ENCODE measurements at regions not wholly inside any gene's neighbourhood (a gene's known extent, or its start where the extent isn't known, plus 50 kb on each side); places are given as distances from the start of the nearest gene placed in this dataset.

- TF ChIP-seq, protein P1, sequence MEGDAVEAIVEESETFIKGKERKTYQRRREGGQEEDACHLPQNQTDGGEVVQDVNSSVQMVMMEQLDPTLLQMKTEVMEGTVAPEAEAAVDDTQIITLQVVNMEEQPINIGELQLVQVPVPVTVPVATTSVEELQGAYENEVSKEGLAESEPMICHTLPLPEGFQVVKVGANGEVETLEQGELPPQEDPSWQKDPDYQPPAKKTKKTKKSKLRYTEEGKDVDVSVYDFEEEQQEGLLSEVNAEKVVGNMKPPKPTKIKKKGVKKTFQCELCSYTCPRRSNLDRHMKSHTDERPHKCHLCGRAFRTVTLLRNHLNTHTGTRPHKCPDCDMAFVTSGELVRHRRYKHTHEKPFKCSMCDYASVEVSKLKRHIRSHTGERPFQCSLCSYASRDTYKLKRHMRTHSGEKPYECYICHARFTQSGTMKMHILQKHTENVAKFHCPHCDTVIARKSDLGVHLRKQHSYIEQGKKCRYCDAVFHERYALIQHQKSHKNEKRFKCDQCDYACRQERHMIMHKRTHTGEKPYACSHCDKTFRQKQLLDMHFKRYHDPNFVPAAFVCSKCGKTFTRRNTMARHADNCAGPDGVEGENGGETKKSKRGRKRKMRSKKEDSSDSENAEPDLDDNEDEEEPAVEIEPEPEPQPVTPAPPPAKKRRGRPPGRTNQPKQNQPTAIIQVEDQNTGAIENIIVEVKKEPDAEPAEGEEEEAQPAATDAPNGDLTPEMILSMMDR (conservative IDR thresholded peaks at IDR 0.05; ENCODE audit: low read depth, low read length) = no peak
- H3K4me3 ChIP-seq (ENCODE audit: low read length) = no peak overlapping the region
These were observed 686.3 kb downstream of the NTRK3 start for GRCh38 chr15:87570206-87570605.

DNA sequence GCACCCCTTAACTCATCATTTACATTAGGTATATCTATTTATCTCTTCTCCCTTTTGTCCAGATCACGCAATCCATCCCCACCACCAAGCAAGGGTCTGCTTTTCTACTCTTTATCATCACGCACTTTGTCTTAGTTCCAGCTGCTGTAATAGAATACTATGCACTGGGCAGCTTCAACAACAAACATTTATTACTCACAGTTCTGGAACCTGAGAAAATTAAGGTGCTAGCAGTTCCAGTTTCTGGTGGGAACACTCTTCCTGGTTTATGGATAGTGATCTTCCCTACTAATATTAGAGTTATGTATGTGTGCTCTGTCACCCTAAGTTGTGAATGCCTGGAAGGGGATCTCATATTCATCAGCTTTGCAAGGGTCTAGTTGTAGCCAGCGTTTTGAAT lies 687.0 kb downstream of the NTRK3 start:
- TF ChIP-seq, protein P1 (conservative IDR thresholded peaks at IDR 0.05; ENCODE audit: low read depth, low read length) = no peak
- no peak overlapping the region for H3K4me3 ChIP-seq (ENCODE audit: low read length)
- DNase-seq (ENCODE audit: low read depth) = no peak

More at GRCh38 chr15:87570206-87570605, 686.3 kb downstream of the NTRK3 start:
- DNase-seq (ENCODE audit: low read depth) = no peak

- no peak overlapping the region for H3K4me3 ChIP-seq (ENCODE audit: low read length)
- TF ChIP-seq, protein P1 (conservative IDR thresholded peaks at IDR 0.05; ENCODE audit: low read depth, low read length) = no peak
- DNase-seq (ENCODE audit: low read depth) = no peak
These were observed 689.0 kb downstream of the NTRK3 start for GRCh38 chr15:87567406-87568030.

- TF ChIP-seq, protein P1 (conservative IDR thresholded peaks at IDR 0.05; ENCODE audit: low read depth, low read length) = no peak
- H3K4me3 ChIP-seq (ENCODE audit: low read length) = no peak overlapping the region
- no peak for DNase-seq (ENCODE audit: low read depth)
These were observed 690.3 kb downstream of the NTRK3 start for GRCh38 chr15:87566236-87566635.

DNA sequence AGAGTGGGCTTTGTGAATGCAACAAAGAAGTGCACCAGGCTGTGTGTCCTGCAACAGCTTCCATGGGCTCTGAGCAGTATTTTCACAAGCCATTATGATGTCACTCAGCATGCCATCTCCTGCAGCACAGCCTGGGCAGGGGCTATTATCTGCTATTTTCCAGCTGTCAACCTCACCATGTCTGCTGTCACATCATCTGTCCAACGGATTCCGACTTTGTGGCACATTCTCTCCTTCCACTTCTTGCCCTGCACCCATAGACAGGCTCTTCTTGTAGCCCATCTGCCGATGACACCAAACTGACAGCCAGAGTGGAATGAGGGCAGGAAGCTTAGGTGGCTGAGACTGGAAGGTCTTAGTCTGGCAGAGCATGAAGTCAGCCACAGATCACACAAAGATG lies 691.9 kb downstream of the NTRK3 start:
- TF ChIP-seq, protein P1 (conservative IDR thresholded peaks at IDR 0.05; ENCODE audit: low read depth, low read length) = no peak
- no peak overlapping the region for H3K4me3 ChIP-seq (ENCODE audit: low read length)
- DNase-seq (ENCODE audit: low read depth) = no peak

DNA sequence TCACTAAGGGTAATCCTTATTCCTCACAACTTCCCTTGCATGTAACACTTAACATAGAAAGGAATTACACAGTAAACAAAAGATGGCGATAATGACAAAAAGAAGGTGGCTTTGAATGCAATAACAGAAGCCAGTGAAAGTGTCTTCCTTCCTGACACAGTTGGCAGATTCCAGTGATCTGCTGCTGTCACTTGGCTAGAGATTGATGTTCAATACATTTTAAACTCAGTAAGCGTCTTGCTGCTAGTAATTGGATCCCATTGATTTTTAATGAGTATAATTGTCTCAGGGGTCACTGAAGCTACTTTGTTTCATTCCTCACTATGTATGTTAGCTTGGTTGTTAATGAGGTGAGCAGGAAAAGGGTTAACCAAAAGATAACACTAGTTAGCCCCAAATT lies 692.7 kb downstream of the NTRK3 start:
- TF ChIP-seq, protein P1 (conservative IDR thresholded peaks at IDR 0.05; ENCODE audit: low read depth, low read length) = no peak

DNA sequence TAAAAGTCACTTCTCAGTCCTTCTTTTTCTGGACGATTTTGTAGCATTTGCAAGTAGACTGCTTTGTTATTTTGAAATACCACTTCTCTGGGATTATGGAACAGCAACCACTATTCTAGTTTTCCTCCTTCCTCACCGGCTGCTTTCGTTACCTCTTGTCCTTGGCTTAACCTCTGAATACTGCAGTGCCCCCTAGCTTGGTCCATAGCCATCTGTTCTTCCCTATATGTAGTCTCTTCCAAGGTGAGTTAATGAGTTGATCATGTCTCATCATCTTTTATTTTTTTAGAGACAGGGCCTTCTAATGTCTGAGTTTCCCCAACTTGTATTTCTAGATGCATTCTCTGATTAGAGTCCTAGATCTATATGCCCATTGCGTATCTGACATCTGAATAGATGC lies 694.3 kb downstream of the NTRK3 start:
- no peak overlapping the region for H3K4me3 ChIP-seq (ENCODE audit: low read length)
- DNase-seq (ENCODE audit: low read depth) = no peak
- TF ChIP-seq, protein P1 (conservative IDR thresholded peaks at IDR 0.05; ENCODE audit: low read depth, low read length) = no peak

More for the DNA sequence above, 692.7 kb downstream of the NTRK3 start:
- no peak overlapping the region for H3K4me3 ChIP-seq (ENCODE audit: low read length)
- no peak for DNase-seq (ENCODE audit: low read depth)
